HepG2 (cell line): ENCODE measurements at regions not wholly inside any gene's neighbourhood (a gene's known extent, or its start where the extent isn't known, plus 50 kb on each side); places are given as distances from the start of the nearest gene placed in this dataset.

Experiments used
- ATAC-seq: fragments of 200-7000 bp; cut with Tn5 transposase; 3 replicates; pipeline ENCODE4 v1.9.1; 2020; ENCODE audit warnings: mild to moderate bottlenecking, moderate library complexity
- BruUV-seq: library from RNA; stranded (reverse); fragments of 400-500 nt; replicated peaks from 2 replicates; lab custom pipeline; 2021; lab: Mats Ljungman, UMichigan
- CTCF ChIA-PET: fragments of 300-600 bp; formaldehyde crosslinking; extraction: SDS; loops from one replicate; lab custom pipeline; 2021; ENCODE audit warnings: low total read pairs, inconsistent platforms, low intra/inter-chr PET ratio; lab: Yijun Ruan, JAX
- POLR2A ChIA-PET: fragments of 350-600 bp; sonication (Branson Sonifier 250); formaldehyde crosslinking; loops from one replicate; lab custom pipeline; 2020; ENCODE audit warnings: antibody characterized with exemption, inconsistent platforms; lab: Yijun Ruan, JAX
- DNase-seq: peaks from one replicate; pipeline ENCODE4 v3.0.0-alpha.2; 2015; ENCODE audit warnings: low spot score
- FAIRE-seq: peaks from 3 replicates; lab custom pipeline; 2011; peaks lifted over from hg19 to GRCh38; lab: Jason Lieb, UNC
- H2AFZ ChIP-seq: one replicate; pipeline ENCODE4 v1.6.1; 2011; ENCODE audit warnings: low read length, inconsistent platforms
- H3K27ac ChIP-seq: fragments of 300-600 bp; 3 replicates; pipeline ENCODE4 v1.8.0; 2011; ENCODE audit warnings: mixed run types, mild to moderate bottlenecking, mixed read lengths, low read length, inconsistent platforms; ENCODE audit not compliant: insufficient read depth; ENCODE audit errors: extremely low read length
- H3K27me3 ChIP-seq, 2 experiments: fragments of 200-600 bp in 1 of 2; 2 replicates in 1 of 2; 3 replicates in 1 of 2; pipeline versions ENCODE4 v1.6.0 to v1.8.0; 2011; ENCODE audit warnings: low read length in 2 of 2, mild to moderate bottlenecking in 2 of 2, moderate library complexity in 2 of 2, inconsistent platforms in 1 of 2; ENCODE audit not compliant: insufficient read depth in 2 of 2, control insufficient read depth in 1 of 2
- H3K36me3 ChIP-seq, 2 experiments: fragments of 200-600 bp in 1 of 2; replicated peaks in 1 of 2; 2 replicates in 1 of 2; 3 replicates in 1 of 2; pipeline versions ENCODE4 v1.5.1 to v1.8.0; 2011; ENCODE audit warnings: low read length in 2 of 2, inconsistent platforms in 1 of 2; ENCODE audit not compliant: insufficient read depth in 2 of 2, control insufficient read depth in 1 of 2
- H3K4me1 ChIP-seq: 2 replicates; pipeline ENCODE4 v1.5.1; 2012; ENCODE audit warnings: low read length, inconsistent platforms; ENCODE audit not compliant: insufficient read depth
- H3K4me2 ChIP-seq: 2 replicates; pipeline ENCODE4 v1.6.0; 2011; ENCODE audit warnings: low read depth, low read length, inconsistent platforms
- H3K4me3 ChIP-seq, 3 experiments: fragments of 200-600 bp in 1 of 3; sonication (generic), shearing (Covaris generic) in 1 of 3; replicated peaks in 1 of 3; 2 replicates each; pipeline ENCODE4 v1.5.1; 2011 to 2016; ENCODE audit warnings: low read length in 3 of 3, inconsistent platforms in 2 of 3, low read depth in 2 of 3, mild to moderate bottlenecking in 2 of 3, control low read depth in 1 of 3, mixed read lengths in 1 of 3; ENCODE audit not compliant: insufficient read depth in 1 of 3
- H3K79me2 ChIP-seq: one replicate; pipeline ENCODE4 v1.6.1; 2011; ENCODE audit warnings: low read length, inconsistent platforms; ENCODE audit not compliant: insufficient read depth
- H3K9ac ChIP-seq: 2 replicates; pipeline ENCODE4 v1.6.0; 2011; ENCODE audit warnings: mild to moderate bottlenecking, low read depth, low read length, inconsistent platforms; ENCODE audit not compliant: insufficient read depth
- H3K9me3 ChIP-seq: 2 replicates; pipeline ENCODE4 v1.5.1; 2012; ENCODE audit warnings: mild to moderate bottlenecking, low read length
- H4K20me1 ChIP-seq: 2 replicates; pipeline ENCODE4 v1.6.0; 2011; ENCODE audit warnings: inconsistent platforms, mild to moderate bottlenecking, low read length, moderate library complexity; ENCODE audit not compliant: insufficient read depth
- ADNP ChIP-seq: sonication (generic); formaldehyde crosslinking; IDR thresholded peaks from 2 replicates; pipeline ENCODE4 v1.4.0; 2020; ENCODE audit warnings: missing genetic modification reagents
- DNMT3B ChIP-seq: conservative IDR thresholded peaks from 2 replicates; pipeline ENCODE4 v1.6.1; 2016; ENCODE audit warnings: missing biosample characterization, control low read depth
- HDAC1 ChIP-seq: sonication (generic); formaldehyde crosslinking; IDR thresholded peaks from 2 replicates; pipeline ENCODE4 v1.5.1; 2020; ENCODE audit warnings: mild to moderate bottlenecking, missing genetic modification reagents
- KDM4B ChIP-seq: sonication (generic); formaldehyde crosslinking; IDR thresholded peaks from 2 replicates; pipeline ENCODE4 v1.4.0; 2020; ENCODE audit warnings: missing genetic modification reagents
- KDM6A ChIP-seq: IDR thresholded peaks from 2 replicates; pipeline ENCODE4 v1.6.1; 2016; ENCODE audit warnings: low read depth
- MTA1 ChIP-seq: sonication (generic); formaldehyde crosslinking; IDR thresholded peaks from 2 replicates; pipeline ENCODE4 v1.4.0; 2020; ENCODE audit warnings: missing genetic modification reagents, mild to moderate bottlenecking, borderline replicate concordance
- PITX1 ChIP-seq: sonication (generic); formaldehyde crosslinking; IDR thresholded peaks from 2 replicates; pipeline ENCODE4 v1.5.1; 2020; ENCODE audit warnings: mild to moderate bottlenecking, missing genetic modification reagents
- PLRG1 ChIP-seq: fragments of 450-650 bp; conservative IDR thresholded peaks from 2 replicates; pipeline ENCODE4 v1.6.1; 2016
- ZNF101 ChIP-seq: sonication (generic); formaldehyde crosslinking; IDR thresholded peaks from 2 replicates; pipeline ENCODE4 v1.4.0; 2020; ENCODE audit warnings: mild to moderate bottlenecking, low read depth, missing genetic modification reagents, borderline replicate concordance
- ZNF510 ChIP-seq: sonication (generic); formaldehyde crosslinking; IDR thresholded peaks from 2 replicates; pipeline ENCODE4 v1.4.0; 2020; ENCODE audit warnings: low read depth, mild to moderate bottlenecking, missing genetic modification reagents
- ZNF598 ChIP-seq: sonication (generic); formaldehyde crosslinking; IDR thresholded peaks from 2 replicates; pipeline ENCODE4 v1.5.1; 2020; ENCODE audit warnings: mild to moderate bottlenecking, missing genetic modification reagents, borderline replicate concordance
- ZNF672 ChIP-seq: sonication (generic); formaldehyde crosslinking; IDR thresholded peaks from 2 replicates; pipeline ENCODE4 v1.8.1; 2022; ENCODE audit warnings: missing genetic modification reagents
- ZNF775 ChIP-seq: sonication (generic); formaldehyde crosslinking; IDR thresholded peaks from 2 replicates; pipeline ENCODE4 v1.4.0; 2020; ENCODE audit warnings: missing genetic modification reagents, mild to moderate bottlenecking, moderate library complexity, borderline replicate concordance
- ZNF83 ChIP-seq: sonication (generic); formaldehyde crosslinking; IDR thresholded peaks from 2 replicates; pipeline ENCODE4 v1.4.0; 2020; ENCODE audit warnings: missing genetic modification reagents, mild to moderate bottlenecking, borderline replicate concordance
- WGBS: methylation state at CpG from one replicate; pipeline ENCODE4 v1.1.6; 2017; ENCODE audit warnings: low lambda C conversion rate; 5-methylcytosine and 5-hydroxymethylcytosine counted together
- in situ Hi-C: cut with HindIII; loops from 2 replicates; pipeline ENCODE4 v1.10.0; 2017; ENCODE audit warnings: low pct_unique_long_range_greater_than_20kb; ENCODE audit not compliant: extremely low pct_ligation_motif_present
- intact Hi-C: fragments of 100-400 bp; cut with micrococcal nuclease; formaldehyde crosslinking; loops from one replicate; pipeline ENCODE4 v1.10.0; 2022; ENCODE audit not compliant: unreplicated experiment
- TF ChIP-seq, protein P1 (sequence below): sonication (generic); formaldehyde crosslinking; IDR thresholded peaks from 2 replicates; pipeline ENCODE4 v1.8.1; 2022; ENCODE audit warnings: mild to moderate bottlenecking, missing genetic modification reagents

GRCh38 chr10:120015064-120015463 is 122.5 kb downstream of the SEC23IP start:
- H3K4me2 ChIP-seq: no peak overlapping the region
- H3K79me2 ChIP-seq: no peaks in the 10 kb centered on the region
- no peak overlapping the region for H3K27ac ChIP-seq
- ChIA-PET CTCF (no interaction called here), POLR2A (no interaction called here)
- 32% methylated on average over 5 of the region's 5 CpGs for WGBS
- peaks cover 3 to 20% of the 10 kb centered on the region in 2 experiments; a peak in 3 of 5 replicates for H3K27me3 ChIP-seq
- no peak overlapping the region for H3K9ac ChIP-seq
- intact Hi-C loops (no loop called here), in situ Hi-C loops (no loop called here)
- H2AFZ ChIP-seq: no peak overlapping the region
- no peak overlapping the region for H3K4me3 ChIP-seq
- H3K36me3 ChIP-seq: no peaks in the 10 kb centered on the region
- H3K9me3 ChIP-seq: no peaks in the 10 kb centered on the region
- no TSS peak for BruUV-seq
- TF ChIP-seq DNMT3B (CRISPR knock-in tag): no peak
- TF ChIP-seq, protein P1, sequence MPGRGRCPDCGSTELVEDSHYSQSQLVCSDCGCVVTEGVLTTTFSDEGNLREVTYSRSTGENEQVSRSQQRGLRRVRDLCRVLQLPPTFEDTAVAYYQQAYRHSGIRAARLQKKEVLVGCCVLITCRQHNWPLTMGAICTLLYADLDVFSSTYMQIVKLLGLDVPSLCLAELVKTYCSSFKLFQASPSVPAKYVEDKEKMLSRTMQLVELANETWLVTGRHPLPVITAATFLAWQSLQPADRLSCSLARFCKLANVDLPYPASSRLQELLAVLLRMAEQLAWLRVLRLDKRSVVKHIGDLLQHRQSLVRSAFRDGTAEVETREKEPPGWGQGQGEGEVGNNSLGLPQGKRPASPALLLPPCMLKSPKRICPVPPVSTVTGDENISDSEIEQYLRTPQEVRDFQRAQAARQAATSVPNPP: no peak
- TF ChIP-seq PLRG1: no peak
- TF ChIP-seq ZNF775: no peak
- no peak for TF ChIP-seq ADNP
- FAIRE-seq (no peak), DNase-seq (no peak), ATAC-seq (no peak)
- H3K4me1 ChIP-seq: 0 out of 2 replicates have a peak, but pooled peaks cover 5% of the 10 kb centered on the region
- no peaks in the 10 kb centered on the region for H4K20me1 ChIP-seq

DNA sequence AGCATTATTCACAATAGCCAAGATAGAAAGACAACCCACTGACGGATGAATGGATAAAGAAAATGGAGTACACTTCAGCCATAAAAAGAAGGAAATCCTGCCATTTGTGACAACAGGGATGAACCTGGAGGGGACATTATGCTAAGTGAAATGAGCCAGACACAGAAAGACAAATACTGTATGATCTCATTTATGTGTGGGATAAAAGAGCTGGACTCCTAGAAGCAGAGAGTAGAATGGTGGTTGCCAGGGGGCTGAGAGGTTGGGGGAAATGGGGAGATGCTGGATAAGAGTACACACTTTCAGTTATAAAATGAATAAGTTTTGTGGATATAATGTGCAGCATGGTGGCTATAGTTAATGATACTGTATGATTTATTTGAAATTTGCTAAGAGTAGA is 124.4 kb downstream of the SEC23IP start:
- Histone ChIP-seq H3K4me2 (no peak overlapping the region), H3K27me3 (peaks cover 0 to 8% of the 10 kb centered on the region in 2 experiments; a peak in 2 of 5 replicates), H2AFZ (no peak overlapping the region), H3K79me2 (no peaks in the 10 kb centered on the region), H3K9me3 (no peaks in the 10 kb centered on the region), H4K20me1 (no peaks in the 10 kb centered on the region), H3K9ac (no peak overlapping the region), H3K36me3 (no peaks in the 10 kb centered on the region), H3K4me3 (no peak overlapping the region), H3K27ac (no peak overlapping the region), H3K4me1 (0 out of 2 replicates have a peak, but pooled peaks cover under 1% of the 10 kb centered on the region)
- in situ Hi-C loops (no loop called here), intact Hi-C loops (no loop called here)
- no peak for FAIRE-seq
- ChIA-PET CTCF (no interaction called here), POLR2A (no interaction called here)
- DNase-seq: no peak
- 51% methylated on average over 1 of the region's 1 CpG for WGBS
- ATAC-seq: no peak
- BruUV-seq: no TSS peak
- no peak for TF ChIP-seq ZNF83
- no peak for TF ChIP-seq PITX1 (CRISPR knock-in tag)
- no peak for TF ChIP-seq MTA1 (CRISPR knock-in tag)
- no peak for TF ChIP-seq ZNF510 (CRISPR knock-in tag)
- no peak for TF ChIP-seq ZNF598 (CRISPR knock-in tag)
- TF ChIP-seq ZNF672: no peak
- no peak for TF ChIP-seq KDM4B
- TF ChIP-seq HDAC1 (CRISPR knock-in tag): no peak
- no peak for TF ChIP-seq ZNF101 (CRISPR knock-in tag)
- no peak for TF ChIP-seq KDM6A (CRISPR knock-in tag)
